ENCODE measurements at regions not wholly inside any gene's neighbourhood (a gene's known extent, or its start where the extent isn't known, plus 50 kb on each side); places are given as distances from the start of the nearest gene placed in this dataset.

DNA sequence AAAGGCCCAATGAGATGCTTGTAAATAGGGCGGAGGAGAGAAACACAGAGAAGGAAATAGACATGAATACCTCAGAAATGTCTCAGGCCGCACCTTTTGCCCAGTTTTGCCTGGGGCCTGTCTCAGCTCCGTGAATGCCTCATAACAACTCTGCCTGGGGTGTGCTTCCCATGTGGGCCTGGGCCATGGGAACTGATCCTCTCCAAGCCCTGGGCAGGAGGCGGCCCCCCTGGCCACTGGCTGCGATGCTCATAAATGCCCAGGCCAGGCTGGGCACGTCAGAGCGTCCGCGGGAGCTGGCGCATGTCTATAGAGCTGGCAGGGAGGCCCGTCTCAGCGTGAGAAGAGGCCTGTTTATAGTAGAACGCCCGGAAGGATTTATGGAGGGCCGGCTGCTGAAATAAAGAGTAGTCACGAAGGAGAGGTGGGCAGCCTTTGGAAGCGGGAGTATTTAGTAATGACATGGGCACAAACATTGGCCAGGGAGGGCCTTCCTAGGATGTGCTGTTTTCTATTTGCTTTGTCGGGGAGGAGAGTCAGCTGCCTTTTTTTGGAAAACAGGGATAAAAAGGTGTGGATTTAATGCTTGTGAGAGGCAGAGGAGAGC is 85.9 kb upstream of the IGF1R start:
- no peak for DNase-seq

DNA sequence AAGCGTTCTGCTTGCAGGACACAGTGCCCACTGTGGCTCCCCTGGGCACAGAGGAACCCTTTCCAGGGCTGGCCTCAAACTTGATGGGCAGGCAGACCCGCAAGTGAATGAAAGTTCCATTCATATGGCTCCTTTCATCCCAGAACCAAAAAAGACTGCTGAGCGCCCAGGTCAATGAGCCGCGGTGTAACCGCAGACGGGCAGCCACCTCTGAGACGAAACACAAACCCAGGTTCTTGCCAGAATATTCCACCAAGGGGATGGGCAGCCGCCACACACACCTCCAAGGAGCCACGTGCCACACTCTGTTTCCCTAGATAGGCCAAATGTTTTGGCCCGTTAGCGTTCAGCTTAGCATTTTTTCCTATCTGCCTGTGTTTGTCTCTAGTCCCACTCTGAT is 82.8 kb upstream of the IGF1R start:
- DNase-seq: no peak

DNA sequence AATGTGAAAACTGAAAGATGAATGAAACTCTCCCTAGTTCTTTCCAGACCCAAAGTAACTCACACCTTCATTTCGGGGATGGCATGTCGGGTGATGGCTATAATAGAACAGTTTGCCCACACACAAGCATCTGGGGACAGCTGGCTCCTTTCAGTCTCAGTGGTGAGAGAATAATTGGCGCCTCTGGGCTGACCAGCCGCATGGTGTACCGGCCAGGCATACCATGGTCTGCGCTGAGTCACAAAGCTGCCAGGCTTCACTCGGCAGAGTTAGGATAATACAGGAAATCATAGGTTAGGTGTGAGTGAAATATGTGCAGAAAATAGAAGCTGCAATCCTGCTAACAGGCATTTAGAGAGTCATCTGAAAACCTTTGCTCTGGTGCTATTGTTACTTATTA is 80.4 kb upstream of the IGF1R start:
- DNase-seq: no peak

DNA sequence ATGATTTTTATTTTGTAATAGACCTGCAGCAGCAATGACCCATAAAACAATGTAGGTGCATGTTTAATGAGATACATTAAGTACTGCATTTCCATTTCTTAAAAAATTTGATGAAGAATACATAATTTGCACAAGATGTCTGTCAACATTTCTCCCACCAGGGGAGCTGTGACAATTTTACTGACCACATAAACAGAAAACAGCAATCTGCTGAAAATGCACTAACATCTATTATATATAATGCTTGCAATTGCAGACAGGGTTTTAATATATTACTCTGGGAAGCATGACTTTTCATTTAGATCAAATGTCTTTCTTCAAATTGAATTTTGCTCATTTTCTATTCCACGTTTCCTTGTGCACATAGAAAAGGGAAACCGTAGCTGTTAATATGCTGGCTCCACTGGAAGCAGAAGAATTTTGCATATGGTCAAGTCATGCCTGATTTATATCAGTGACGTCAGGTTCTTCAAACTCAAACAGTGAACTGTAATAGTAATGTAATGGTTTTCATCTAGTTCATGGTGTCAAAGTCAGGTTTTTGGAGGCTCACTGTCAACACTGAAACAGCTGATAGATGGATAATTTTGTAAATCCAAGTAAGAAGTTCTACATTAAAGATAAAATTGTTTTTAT is 79.8 kb upstream of the IGF1R start:
- no peak for DNase-seq

DNA sequence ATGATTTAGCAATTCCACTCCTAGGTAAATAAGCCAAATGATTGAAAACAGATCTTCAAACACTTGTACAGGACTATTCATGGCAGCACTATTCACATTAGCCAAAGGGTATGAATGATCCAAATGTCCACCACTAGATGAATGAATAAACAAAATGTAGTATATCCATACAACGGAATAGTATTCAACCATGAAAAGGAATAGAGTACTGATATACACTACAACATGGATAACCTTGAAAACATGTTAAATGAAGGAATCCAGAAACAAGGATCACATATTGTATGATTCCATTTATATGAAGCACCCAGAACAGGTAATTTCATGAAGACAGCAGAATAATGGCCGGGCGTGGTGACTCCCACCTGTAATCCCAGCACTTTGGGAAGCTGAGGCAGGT is 78.2 kb upstream of the IGF1R start:
- no peak for DNase-seq

DNA sequence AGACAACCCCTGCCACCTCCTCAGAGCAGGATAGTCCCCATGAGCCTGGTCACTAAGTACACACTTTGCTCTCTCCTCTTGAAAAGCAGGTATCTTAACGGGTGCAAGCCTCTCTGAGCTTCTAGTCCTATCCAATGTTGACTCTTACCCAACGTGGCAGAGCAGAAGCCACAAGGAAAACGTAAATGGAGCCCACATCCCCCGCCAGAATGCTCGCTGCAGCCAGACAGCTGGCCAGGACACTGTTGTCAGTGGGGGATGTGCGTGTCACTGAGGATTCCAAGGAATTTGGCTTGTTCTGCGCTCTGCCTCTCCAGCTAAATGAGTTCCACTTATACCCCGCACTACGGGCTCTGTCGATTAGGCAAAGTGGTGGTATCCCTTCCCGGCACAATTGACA is 67.8 kb upstream of the IGF1R start:
- peak; percentile 47 for DNase-seq

DNA sequence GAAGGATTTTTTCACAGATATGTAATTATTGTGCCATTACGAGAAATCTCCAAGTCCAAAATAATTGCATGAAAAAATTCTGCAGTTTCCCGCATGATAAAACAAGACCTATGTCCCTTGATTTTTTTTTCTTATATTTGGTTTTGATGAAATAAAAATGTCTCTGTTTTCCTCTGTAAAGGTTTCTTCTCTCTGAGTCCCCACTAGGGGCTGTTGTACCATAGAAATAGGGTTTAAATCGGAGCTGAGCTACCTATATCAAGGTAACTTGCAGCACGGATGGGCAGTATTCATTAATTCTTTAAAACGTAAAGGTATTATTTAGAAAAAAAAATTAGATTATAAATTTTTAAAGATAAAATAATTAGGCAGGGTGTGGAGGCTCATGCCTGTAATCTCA is 66.6 kb upstream of the IGF1R start:
- no peak for DNase-seq

DNA sequence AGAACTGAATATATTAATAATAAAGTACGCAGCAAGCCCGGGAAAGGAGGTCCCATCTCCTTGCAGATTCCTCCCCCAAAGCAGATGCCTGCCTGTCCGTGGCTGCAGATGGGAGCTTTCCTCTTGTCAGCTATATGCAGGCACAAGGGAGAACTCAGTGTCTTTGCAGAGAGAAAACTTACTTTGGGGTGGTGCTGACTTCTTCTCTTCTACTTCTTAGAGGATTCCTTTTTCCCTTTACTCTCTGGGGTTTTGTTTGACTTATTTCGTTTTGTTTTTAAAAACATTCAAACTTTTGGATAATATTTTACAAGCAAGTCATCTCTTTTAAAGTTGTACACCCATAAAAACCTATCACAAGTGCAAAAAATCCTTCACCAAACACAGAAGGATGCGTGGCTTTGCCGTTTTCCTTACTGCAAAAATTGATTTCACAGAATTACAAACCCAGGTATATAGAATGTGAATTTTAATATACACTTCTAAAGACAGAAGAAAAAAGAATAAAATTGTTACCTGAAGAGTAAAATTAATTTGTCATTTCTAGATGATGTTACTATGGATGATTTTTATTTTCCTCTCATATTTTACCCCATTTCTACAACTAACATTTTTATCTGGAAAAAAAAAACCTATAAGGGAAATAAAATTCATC is 65.3 kb upstream of the IGF1R start:
- DNase-seq: no peak

DNA sequence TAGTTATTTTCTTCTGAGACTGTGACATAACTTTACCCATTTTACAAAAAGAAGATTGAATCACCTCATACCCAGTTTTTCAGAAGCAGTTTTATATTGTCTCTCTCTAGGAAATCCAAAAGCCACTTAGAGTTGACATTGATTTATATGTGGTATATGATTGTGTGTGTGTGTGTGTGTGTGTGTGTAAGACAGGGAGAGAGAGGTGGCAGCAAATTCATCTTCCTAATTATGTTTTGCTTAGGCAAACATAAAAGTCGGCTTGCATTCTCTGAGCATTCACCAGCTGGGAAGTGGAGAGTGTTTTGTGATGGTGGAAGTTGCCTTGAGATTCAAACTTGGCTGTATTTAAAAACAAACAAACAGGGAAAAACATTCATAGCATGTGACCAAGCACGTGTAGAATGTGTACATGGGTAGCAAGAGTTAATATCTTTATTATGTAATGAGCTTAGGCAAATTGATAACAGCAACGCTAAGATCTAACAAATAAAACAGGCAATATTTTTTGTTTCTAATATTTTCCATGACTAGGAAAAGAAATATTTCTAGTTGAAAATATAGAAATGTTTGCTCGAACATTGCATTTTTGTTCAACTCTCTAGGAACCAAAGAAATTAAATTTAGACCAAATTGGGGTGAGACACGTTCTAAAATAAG is 64.4 kb upstream of the IGF1R start:
- DNase-seq: no peak

DNA sequence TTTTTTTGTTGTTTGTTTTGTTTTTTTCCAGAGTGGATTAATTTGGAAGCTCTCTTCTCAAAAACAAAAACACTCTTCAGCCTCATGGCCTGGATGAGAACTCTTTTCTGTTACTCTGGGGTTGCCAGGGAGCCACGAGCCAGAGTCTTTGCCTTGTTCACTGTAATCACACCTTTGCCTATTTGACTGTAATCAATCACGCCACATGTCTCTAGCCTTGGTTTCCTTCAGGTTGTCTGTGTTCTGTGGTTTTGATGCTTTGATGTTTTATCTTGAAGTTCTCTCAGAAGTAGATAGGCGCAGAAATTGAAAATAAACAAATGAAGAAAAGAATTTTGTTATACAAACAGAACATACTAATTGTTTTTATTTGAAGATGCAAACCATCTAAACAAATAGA is 62.3 kb upstream of the IGF1R start:
- no peak for DNase-seq

DNA sequence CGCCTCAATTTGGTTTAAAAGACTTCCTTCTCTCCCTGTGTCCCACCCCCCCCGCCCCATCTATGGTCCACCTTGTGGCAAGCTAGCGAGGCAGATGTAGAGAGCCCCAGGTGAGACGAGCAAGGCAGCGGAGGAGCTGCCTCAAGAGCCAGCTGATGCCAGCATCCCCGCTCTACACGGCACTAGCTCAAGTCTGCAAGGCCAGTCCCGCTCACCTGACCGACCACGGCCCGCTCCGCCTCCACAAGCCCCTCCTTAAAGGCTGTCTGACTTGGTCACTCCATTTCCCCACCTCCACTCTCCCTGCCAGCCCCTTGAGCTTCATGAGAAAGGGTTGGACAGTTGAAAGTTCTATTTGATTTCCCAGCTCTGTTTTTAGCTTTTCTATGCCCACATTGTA is 56.2 kb upstream of the IGF1R start:
- DNase-seq: no peak

DNA sequence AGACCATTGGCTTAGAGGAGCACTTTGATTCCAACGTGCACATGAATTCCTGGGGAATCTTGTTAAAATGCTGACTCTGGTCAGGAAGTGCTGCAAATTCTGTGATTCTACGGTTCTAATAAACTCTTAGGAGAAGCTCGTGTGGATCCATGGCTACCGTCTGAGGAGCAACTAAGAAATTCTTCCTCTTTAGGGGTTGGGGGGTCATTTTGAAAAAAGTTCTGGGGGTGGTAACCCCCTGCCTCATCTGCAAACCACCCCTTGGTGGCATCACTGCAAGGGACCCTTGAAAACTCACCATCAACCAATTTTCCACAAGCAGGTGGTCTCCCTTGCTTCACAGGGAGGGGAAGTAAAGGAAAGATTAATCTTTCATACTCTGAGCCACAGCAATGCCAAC is 52.2 kb upstream of the IGF1R start:
- DNase-seq: no peak

DNA sequence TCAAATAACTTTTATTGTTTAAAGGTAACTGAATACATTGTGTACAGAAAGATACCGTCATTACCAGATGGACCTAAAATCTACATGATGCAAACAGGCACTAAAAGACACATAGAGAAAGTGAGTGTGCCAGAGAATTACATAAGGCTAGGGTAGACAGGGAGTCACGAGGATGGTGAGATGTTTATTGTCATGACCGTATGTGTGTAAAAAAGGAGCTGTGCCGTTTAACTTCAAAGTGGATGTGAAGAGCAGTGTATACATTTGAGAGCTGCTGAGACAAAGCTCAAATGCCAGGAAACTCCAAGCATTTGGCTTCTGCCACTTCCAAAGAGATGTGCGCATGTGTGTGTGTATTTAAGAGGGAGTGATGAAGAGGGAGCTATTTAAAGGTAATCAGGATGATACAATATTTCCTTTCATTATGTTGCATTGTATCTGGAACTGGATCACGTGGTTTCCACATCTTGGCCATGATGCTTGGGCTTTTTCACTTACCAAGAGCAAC is 51.4 kb upstream of the IGF1R start:
- no peak for DNase-seq

DNA sequence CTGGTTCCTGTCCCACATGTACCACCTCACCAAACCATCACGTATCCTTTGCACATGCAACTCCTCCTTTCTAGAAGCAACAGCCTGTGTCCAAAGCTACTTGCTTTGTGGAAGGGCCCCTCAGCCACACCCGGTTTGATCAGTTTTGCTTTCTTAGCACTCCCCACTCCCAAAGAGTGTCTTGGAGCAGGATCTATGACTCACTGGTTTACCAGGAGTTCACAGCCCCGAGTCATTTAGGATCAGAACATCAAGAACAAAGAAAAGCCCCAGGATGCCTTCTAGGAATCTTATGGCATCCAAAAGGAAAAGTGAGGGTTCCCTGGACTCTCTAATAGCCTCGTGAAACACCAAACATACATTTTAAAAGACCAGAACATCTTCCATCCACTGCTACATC is 50.7 kb upstream of the IGF1R start:
- DNase-seq: no peak
